ENCODE measurements at regions not wholly inside any gene's neighbourhood (a gene's known extent, or its start where the extent isn't known, plus 50 kb on each side); places are given as distances from the start of the nearest gene placed in this dataset.

GRCh38 chr6:2435323-2435722 lies 189.9 kb upstream of the GMDS start:
- no peak for TF ChIP-seq CTCF (IDR thresholded peaks at IDR 0.05; ENCODE audit: control extremely low read depth, extremely low read depth)
- H3K36me3 ChIP-seq (ENCODE audit: control insufficient read depth in 4 of 4, insufficient read depth in 4 of 4, low read length in 4 of 4), result peaks cover 0 to 1% (median 0%) of the 10 kb centered on the region in 4 donors
- ATAC-seq (ENCODE audit: insufficient read depth, low FRiP score), result no peak
- H3K4me3 ChIP-seq, result no peak overlapping the region
- 84 to 90% methylated on average over 9 of the region's 9 CpGs for WGBS, 2 donors
- no peaks in the 10 kb centered on the region for H3K9me3 ChIP-seq (ENCODE audit: control insufficient read depth in 4 of 4, insufficient read depth in 3 of 4, low read length in 3 of 4)
- H3K4me1 ChIP-seq (ENCODE audit: control insufficient read depth in 5 of 5, insufficient read depth in 5 of 5, low read length in 5 of 5), result no peaks in the 10 kb centered on the region
- H3K9ac ChIP-seq (ENCODE audit: insufficient read depth in 1 of 2, low read length in 2 of 2), result no peak overlapping the region
- no peak for DNase-seq
- H3K27ac ChIP-seq (ENCODE audit: low read depth in 1 of 2, low read length in 1 of 2), result no peak overlapping the region
- no peaks in the 10 kb centered on the region for H3K27me3 ChIP-seq (ENCODE audit: control insufficient read depth in 3 of 3, insufficient read depth in 3 of 3, low read length in 2 of 3)

GRCh38 chr6:2434912-2435311 lies 189.5 kb upstream of the GMDS start:
- DNase-seq, result no peak
- H3K36me3 ChIP-seq (ENCODE audit: control insufficient read depth in 4 of 4, insufficient read depth in 4 of 4, low read length in 4 of 4), result peaks cover 0 to 1% (median 0%) of the 10 kb centered on the region in 4 donors
- 86 to 91% methylated on average over 6 of the region's 6 CpGs for WGBS, 2 donors

GRCh38 chr6:2434116-2434515 lies 188.7 kb upstream of the GMDS start:
- DNase-seq (no peak), ATAC-seq (ENCODE audit: insufficient read depth, low FRiP score) (no peak)
- 90 to 92% methylated on average over 6 of the region's 6 CpGs for WGBS, 2 donors
- Histone ChIP-seq H3K4me3 (no peak overlapping the region), H3K27me3 (ENCODE audit: control insufficient read depth in 3 of 3, insufficient read depth in 3 of 3, low read length in 2 of 3) (no peaks in the 10 kb centered on the region), H3K36me3 (ENCODE audit: control insufficient read depth in 4 of 4, insufficient read depth in 4 of 4, low read length in 4 of 4) (peaks cover 0 to 1% (median 0%) of the 10 kb centered on the region in 4 donors), H3K27ac (ENCODE audit: low read depth in 1 of 2, low read length in 1 of 2) (no peak overlapping the region), H3K9me3 (ENCODE audit: control insufficient read depth in 4 of 4, insufficient read depth in 3 of 4, low read length in 3 of 4) (no peaks in the 10 kb centered on the region), H3K9ac (ENCODE audit: insufficient read depth in 1 of 2, low read length in 2 of 2) (no peak overlapping the region), H3K4me1 (ENCODE audit: control insufficient read depth in 5 of 5, insufficient read depth in 5 of 5, low read length in 5 of 5) (no peaks in the 10 kb centered on the region)
- TF ChIP-seq CTCF (IDR thresholded peaks at IDR 0.05; ENCODE audit: control extremely low read depth, extremely low read depth), result no peak

More at GRCh38 chr6:2434912-2435311, 189.5 kb upstream of the GMDS start:
- H3K9ac ChIP-seq (ENCODE audit: insufficient read depth in 1 of 2, low read length in 2 of 2), result no peak overlapping the region
- ATAC-seq (ENCODE audit: insufficient read depth, low FRiP score), result no peak
- H3K27me3 ChIP-seq (ENCODE audit: control insufficient read depth in 3 of 3, insufficient read depth in 3 of 3, low read length in 2 of 3), result no peaks in the 10 kb centered on the region
- H3K4me1 ChIP-seq (ENCODE audit: control insufficient read depth in 5 of 5, insufficient read depth in 5 of 5, low read length in 5 of 5), result no peaks in the 10 kb centered on the region
- no peak overlapping the region for H3K27ac ChIP-seq (ENCODE audit: low read depth in 1 of 2, low read length in 1 of 2)
- no peaks in the 10 kb centered on the region for H3K9me3 ChIP-seq (ENCODE audit: control insufficient read depth in 4 of 4, insufficient read depth in 3 of 4, low read length in 3 of 4)
- no peak overlapping the region for H3K4me3 ChIP-seq
- no peak for TF ChIP-seq CTCF (IDR thresholded peaks at IDR 0.05; ENCODE audit: control extremely low read depth, extremely low read depth)

GRCh38 chr6:2433711-2434110 lies 188.3 kb upstream of the GMDS start:
- Histone ChIP-seq H3K9me3 (ENCODE audit: control insufficient read depth in 4 of 4, insufficient read depth in 3 of 4, low read length in 3 of 4) (no peaks in the 10 kb centered on the region), H3K4me1 (ENCODE audit: control insufficient read depth in 5 of 5, insufficient read depth in 5 of 5, low read length in 5 of 5) (peaks cover 0 to 1% (median 0%) of the 10 kb centered on the region in 5 donors), H3K36me3 (ENCODE audit: control insufficient read depth in 4 of 4, insufficient read depth in 4 of 4, low read length in 4 of 4) (peaks cover 0 to 1% (median 0%) of the 10 kb centered on the region in 4 donors), H3K4me3 (no peak overlapping the region), H3K27me3 (ENCODE audit: control insufficient read depth in 3 of 3, insufficient read depth in 3 of 3, low read length in 2 of 3) (no peaks in the 10 kb centered on the region), H3K27ac (ENCODE audit: low read depth in 1 of 2, low read length in 1 of 2) (no peak overlapping the region), H3K9ac (ENCODE audit: insufficient read depth in 1 of 2, low read length in 2 of 2) (no peak overlapping the region)
- no peak for TF ChIP-seq CTCF (IDR thresholded peaks at IDR 0.05; ENCODE audit: control extremely low read depth, extremely low read depth)
- DNase-seq (no peak), ATAC-seq (ENCODE audit: insufficient read depth, low FRiP score) (no peak)
- WGBS, 2 donors, result 51 to 74% methylated on average over 9 of the region's 9 CpGs

Measured in lung (tissue), 11 donors.